ENCODE measurements at regions not wholly inside any gene's neighbourhood (a gene's known extent, or its start where the extent isn't known, plus 50 kb on each side); places are given as distances from the start of the nearest gene placed in this dataset.

DNA sequence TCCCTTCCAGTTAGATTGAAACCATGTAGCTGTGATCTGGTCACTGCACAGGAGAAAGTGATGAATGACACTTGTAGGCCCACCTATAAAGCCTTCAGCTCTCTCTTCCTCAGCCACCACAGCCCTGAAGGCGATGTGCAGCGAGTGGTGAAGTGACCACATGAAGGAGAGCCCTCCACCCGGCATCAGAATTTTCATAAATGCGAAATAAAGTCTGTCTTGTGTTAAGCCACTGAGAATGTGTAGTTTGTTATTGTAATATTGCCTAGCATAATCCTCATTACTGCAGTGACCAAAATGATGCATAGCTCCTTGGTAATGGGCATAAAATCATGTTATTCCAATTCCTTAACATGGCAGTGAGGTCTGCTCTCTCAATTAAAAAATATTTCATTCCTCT, 122.1 kb upstream of the LYPLAL1 start:
- H3K27ac ChIP-seq = no peak overlapping the region
- no peaks in the 10 kb centered on the region for H3K36me3 ChIP-seq
- no peak overlapping the region for H3K4me3 ChIP-seq
- H3K9me3 ChIP-seq = no peaks in the 10 kb centered on the region
- 97% methylated on average over 4 of the region's 4 CpGs for WGBS
- no peak for DNase-seq (ENCODE audit: low spot score)
- intact Hi-C loops (cut with DNase I) = no loop called here
- H3K27me3 ChIP-seq (replicated peaks; ENCODE audit: insufficient read depth) = no peaks in the 10 kb centered on the region
- TF ChIP-seq, protein P1, sequence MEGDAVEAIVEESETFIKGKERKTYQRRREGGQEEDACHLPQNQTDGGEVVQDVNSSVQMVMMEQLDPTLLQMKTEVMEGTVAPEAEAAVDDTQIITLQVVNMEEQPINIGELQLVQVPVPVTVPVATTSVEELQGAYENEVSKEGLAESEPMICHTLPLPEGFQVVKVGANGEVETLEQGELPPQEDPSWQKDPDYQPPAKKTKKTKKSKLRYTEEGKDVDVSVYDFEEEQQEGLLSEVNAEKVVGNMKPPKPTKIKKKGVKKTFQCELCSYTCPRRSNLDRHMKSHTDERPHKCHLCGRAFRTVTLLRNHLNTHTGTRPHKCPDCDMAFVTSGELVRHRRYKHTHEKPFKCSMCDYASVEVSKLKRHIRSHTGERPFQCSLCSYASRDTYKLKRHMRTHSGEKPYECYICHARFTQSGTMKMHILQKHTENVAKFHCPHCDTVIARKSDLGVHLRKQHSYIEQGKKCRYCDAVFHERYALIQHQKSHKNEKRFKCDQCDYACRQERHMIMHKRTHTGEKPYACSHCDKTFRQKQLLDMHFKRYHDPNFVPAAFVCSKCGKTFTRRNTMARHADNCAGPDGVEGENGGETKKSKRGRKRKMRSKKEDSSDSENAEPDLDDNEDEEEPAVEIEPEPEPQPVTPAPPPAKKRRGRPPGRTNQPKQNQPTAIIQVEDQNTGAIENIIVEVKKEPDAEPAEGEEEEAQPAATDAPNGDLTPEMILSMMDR (IDR thresholded peaks at IDR 0.05) = no peak
- TF ChIP-seq POLR2A (IDR thresholded peaks at IDR 0.05) (no peak), POLR2AphosphoS5 (IDR thresholded peaks at IDR 0.05) (no peak)
- H3K4me1 ChIP-seq (replicated peaks) = no peaks in the 10 kb centered on the region

- intact Hi-C loops (cut with DNase I) = no loop called here
- H3K27ac ChIP-seq = no peak overlapping the region
- TF ChIP-seq, protein P1 (IDR thresholded peaks at IDR 0.05) = no peak
- TF ChIP-seq POLR2A (IDR thresholded peaks at IDR 0.05) (no peak), POLR2AphosphoS5 (IDR thresholded peaks at IDR 0.05) (no peak)
- H3K4me3 ChIP-seq = no peak overlapping the region
- no peaks in the 10 kb centered on the region for H3K4me1 ChIP-seq (replicated peaks)
- 88% methylated on average over 1 of the region's 1 CpG for WGBS
- no peaks in the 10 kb centered on the region for H3K27me3 ChIP-seq (replicated peaks; ENCODE audit: insufficient read depth)
- no peak for DNase-seq (ENCODE audit: low spot score)
- H3K9me3 ChIP-seq = no peaks in the 10 kb centered on the region
- no peaks in the 10 kb centered on the region for H3K36me3 ChIP-seq
Observed at GRCh38 chr1:219058891-219059820, 114.5 kb upstream of the LYPLAL1 start.

- 91% methylated on average over 5 of the region's 5 CpGs for WGBS
- no peaks in the 10 kb centered on the region for H3K36me3 ChIP-seq
- TF ChIP-seq, protein P1 (IDR thresholded peaks at IDR 0.05) = no peak
- no peak for TF ChIP-seq POLR2A (IDR thresholded peaks at IDR 0.05)
- no peak for TF ChIP-seq POLR2AphosphoS5 (IDR thresholded peaks at IDR 0.05)
- no peak overlapping the region for H3K4me3 ChIP-seq
- no peak for DNase-seq (ENCODE audit: low spot score)
- no peaks in the 10 kb centered on the region for H3K27me3 ChIP-seq (replicated peaks; ENCODE audit: insufficient read depth)
- H3K27ac ChIP-seq = no peak overlapping the region
- intact Hi-C loops (cut with DNase I) = loop anchor here (10.0 kb wide), 1 partner anchor 494 kb away; no protein-coding TSS in a partner anchor
- H3K9me3 ChIP-seq = no peaks in the 10 kb centered on the region
- H3K4me1 ChIP-seq (replicated peaks) = no peaks in the 10 kb centered on the region
Observed at GRCh38 chr1:219060798-219061197, 112.9 kb upstream of the LYPLAL1 start.

- no peaks in the 10 kb centered on the region for H3K36me3 ChIP-seq
- H3K4me1 ChIP-seq (replicated peaks) = no peaks in the 10 kb centered on the region
- H3K27me3 ChIP-seq (replicated peaks; ENCODE audit: insufficient read depth) = no peaks in the 10 kb centered on the region
- WGBS = 82% methylated on average over 4 of the region's 4 CpGs
- H3K4me3 ChIP-seq = no peak overlapping the region
- no peak overlapping the region for H3K27ac ChIP-seq
- H3K9me3 ChIP-seq = no peaks in the 10 kb centered on the region
- TF ChIP-seq, protein P1 (IDR thresholded peaks at IDR 0.05) = no peak
- TF ChIP-seq POLR2AphosphoS5 (IDR thresholded peaks at IDR 0.05) = no peak
- no peak for TF ChIP-seq POLR2A (IDR thresholded peaks at IDR 0.05)
- intact Hi-C loops (cut with DNase I) = loop anchor here (10.0 kb wide), 1 partner anchor 493 kb away; no protein-coding TSS in a partner anchor
- no peak for DNase-seq (ENCODE audit: low spot score)
Observed at GRCh38 chr1:219062161-219062560, 111.5 kb upstream of the LYPLAL1 start.
